DMS153 (cell line): ENCODE measurements at regions not wholly inside any gene's neighbourhood (a gene's known extent, or its start where the extent isn't known, plus 50 kb on each side); places are given as distances from the start of the nearest gene placed in this dataset.
"Not testable (repeated sequence)": the region's sequence is repeated elsewhere in the genome, so short reads cannot be mapped to it uniquely, and the experiment has no call there.

Experiments used
- DNase-seq: peaks from one replicate; lab custom pipeline; 2025; lab: John Stamatoyannopoulos, UW

DNA sequence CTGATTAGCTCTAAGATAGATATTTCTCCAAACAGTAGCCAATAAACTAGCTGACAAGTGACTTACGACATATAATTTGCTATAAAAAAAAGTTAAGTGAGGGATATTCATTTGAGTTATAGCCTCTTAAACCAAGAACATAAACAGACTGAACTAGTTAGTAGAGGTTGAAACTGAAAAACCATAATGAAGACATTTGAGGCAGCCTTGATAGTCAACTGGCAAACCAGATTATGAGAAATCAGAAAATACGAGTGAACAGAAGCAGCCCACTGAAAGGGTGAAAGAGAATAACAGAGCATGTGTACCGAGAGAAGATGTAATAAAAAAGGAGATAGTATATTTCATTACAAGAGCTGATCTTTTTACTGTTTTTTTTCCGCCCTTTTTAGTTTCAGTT is 698.1 kb upstream of the SETBP1 start:
- no peak for DNase-seq

DNA sequence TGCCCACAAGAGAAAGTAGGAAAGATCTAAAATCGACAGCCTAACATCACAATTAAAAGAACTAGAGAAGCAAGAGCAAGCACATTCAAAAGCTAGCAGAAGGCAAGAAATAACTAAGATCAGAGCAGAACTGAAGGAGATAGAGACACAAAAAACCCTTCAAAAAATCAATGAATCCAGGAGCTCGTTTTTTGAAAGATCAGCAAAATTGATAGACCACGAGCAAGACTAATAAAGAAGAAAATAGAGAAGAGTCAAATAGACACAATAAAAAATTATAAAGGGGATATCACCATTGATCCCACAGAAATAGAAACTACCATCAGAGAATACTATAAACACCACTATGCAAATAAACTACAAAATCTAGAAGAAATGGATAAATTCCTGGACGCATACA is 693.6 kb upstream of the SETBP1 start:
- DNase-seq = not testable (repeated sequence)

DNA sequence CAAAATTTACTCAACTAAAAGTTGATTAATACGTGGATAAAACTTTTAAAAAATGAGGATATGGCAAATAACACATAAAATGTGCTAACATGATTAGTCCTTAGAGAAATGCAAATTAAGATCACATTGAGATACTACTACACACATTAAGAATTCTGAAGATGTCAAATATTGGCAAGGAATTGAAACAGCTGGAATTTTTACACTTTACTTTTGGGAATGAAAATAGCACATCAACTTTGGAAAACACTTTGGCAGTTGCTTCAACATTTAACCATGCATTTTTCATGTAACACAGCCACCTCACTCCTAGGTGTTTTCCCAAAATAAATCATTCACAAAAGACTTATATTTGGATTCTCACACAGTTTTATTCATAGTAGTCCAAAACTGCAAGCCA is 687.9 kb upstream of the SETBP1 start:
- no peak for DNase-seq

DNA sequence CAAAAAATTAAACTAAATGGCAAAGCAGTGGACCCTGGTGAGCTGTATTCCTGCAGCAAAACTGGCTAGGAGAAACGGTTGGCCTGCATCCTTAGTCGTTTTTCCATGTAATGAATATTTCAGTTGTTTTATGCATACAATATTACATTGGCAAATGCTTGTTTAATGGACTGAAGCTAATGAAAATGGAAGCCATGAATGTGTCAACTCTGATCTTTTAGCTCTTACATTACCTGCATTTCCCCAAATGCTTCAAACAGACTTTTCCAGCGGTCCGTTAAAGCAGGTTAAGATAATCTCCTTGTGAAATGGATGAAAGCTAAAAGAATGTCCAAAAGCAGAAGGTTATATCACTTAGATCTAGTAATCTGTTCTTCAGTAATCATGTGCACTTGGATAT is 686.3 kb upstream of the SETBP1 start:
- DNase-seq = no peak

DNA sequence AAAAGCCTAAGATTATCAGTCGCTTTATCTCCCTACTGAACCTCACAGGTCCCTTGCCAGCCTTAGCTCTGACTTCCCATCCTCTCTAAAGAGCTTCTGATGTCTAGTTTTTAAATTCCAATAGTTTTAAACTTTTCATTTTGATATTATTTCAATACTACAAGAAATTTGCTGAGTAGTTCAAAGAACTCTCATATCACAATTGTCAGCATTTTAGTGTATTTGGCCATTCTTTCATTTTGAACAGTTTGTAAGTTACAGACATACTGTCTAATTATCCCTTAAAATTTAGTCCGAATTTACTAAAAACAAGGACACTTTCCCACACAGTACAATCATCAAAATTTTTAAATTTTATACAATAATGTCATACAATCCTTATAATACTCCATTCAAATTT is 666.8 kb upstream of the SETBP1 start:
- DNase-seq = no peak

DNA sequence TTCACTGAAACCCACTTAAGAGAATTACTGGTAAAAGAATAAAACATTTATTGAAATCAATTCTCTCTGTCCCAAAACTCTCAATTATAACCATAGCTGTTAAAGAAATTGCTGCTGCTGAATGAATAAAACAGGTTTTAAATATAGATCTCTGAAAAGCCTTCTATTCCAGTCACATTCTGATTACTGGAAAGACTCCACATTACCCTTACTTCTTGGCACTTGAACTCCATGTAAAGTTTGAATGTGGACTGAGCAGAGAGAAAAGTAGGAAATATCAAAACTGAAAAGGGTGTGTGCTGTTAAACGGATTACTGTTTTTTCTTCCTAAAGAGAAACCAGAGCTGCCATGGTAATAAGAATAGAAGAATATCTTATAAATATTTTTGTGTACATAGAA is 655.3 kb upstream of the SETBP1 start:
- no peak for DNase-seq

DNA sequence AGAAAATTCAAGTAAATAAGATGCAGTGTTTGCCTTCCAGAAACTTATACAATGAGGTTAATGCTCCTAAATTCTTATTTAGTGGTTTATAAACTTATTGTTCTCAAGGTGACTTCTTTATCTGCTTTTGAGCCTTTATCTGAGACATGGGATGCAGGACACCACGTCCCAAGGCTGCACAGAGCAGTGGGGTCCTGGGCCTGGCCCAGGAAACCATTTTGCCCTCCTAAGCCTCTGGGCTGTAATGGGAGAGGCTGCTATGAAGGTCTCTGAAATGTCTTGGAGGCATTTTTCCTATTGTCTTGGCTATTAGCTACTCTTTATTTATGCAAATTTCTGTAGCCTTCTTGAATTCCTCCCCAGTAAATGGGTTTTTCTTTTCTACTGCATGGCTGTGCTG is 652.6 kb upstream of the SETBP1 start:
- no peak for DNase-seq

DNA sequence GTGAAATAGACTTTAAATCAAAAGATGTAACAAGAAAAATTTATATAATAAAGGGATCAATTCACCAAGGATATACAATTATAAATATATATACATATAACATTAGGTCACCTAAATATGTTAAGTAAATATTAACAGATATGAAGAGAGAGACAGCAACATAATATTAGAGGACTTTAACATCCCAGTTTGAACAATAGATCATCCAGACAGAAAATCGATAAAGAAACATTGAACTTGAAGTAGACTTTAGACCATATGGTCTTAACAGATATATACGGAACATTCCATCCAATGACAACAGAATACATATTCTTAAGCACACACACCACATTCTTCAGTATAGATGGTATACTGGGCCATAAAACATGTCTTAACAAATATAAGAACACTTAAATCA is 649.6 kb upstream of the SETBP1 start:
- DNase-seq = no peak

DNA sequence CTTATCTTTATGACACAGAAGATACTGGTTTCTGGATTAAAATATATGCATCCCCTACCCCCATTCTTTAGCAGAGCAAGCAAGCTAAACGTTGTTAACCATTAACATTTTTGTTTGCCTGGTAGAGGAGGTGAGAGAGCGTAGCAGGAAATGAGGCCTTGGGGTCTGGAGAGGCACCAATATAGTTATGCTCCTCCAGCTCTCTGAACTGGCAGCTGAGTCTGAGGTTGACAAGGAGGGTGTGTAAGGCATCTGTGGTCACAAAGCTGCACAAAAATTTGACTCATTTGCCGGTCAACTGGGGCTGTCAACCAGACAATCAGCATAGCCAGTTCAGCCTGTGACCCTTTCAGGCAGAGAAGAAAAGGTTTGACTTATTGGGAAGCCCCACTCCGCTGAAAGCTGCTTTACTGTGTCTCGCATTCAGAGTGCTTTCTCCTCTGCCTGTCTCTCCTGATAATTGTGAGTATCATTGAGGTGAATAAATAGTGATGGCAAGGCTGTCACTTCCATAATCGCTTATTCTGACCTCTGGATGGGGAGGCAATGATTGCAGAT is 647.5 kb upstream of the SETBP1 start:
- no peak for DNase-seq

DNA sequence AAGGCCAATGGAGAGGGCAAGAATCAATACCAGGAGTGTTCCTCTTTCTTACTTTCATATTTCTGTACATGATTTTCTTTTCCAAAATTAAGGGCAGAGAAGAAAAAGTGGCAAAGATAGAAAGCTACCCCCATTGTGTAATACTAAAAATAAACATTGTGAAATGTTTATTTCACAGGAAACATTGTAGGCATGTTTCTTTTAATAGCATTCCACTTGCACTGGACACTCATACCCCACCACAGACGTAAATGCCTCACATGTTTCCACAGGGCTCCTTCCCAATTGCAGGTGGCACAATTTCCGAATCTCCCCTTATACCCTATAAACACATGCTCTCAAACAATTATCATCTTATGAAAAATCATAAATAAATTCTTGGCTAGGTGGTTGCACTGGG is 645.1 kb upstream of the SETBP1 start:
- no peak for DNase-seq

DNA sequence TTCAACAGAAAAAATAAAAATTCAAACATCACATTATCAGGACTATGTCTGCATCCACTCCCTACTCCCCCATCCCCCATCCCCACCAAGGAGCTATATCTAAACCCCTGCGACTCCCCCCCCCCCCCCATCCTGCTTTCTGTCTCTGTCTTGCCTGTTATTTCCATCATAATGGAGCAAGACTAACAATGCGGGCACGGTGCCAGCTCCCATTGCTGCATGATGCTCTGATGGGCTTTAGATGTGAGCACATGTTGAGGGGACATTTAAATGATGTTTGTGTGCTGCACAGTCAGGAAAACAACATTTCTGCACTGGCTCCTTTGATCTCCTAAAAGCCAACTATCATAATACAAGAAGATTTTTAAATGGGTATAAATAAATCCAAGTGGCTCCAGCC is 644.2 kb upstream of the SETBP1 start:
- DNase-seq = no peak

DNA sequence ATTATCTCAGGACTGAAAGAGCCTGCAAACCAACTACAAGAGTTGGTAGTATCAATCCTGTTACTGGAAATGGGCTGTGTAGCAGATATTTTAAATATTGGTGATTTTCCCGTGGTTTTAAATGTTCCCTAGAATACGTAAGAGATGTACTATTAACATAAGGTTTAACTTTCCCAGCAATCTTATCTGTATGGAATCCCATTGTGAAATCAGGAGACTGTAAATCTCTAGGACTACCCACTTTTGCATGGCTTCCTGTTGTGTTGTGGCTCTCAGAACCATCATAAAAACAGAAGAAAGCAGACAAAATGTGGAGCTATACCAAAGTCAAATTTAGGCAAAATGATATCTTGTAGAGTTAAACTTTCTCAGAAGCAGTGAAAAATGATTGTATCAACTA is 641.5 kb upstream of the SETBP1 start:
- no peak for DNase-seq

DNA sequence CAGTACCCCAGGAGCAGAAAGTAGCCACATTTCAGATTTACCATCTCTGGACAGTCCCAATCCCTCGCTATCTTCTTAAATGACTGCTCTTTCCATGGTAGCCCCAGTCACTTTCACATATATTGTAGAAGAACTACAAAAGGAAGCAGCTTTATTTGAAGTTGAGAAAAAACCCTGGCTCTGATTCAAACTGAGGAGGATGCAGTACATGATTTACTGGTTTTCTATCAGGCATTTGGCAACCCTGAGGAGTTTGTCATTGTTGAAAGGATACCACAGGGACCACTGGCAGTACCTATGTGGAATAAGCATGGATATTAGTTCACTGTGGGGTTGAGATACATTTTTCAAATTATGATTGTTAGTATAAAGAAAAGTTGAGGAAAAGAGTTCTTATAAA is 640.9 kb upstream of the SETBP1 start:
- no peak for DNase-seq

DNA sequence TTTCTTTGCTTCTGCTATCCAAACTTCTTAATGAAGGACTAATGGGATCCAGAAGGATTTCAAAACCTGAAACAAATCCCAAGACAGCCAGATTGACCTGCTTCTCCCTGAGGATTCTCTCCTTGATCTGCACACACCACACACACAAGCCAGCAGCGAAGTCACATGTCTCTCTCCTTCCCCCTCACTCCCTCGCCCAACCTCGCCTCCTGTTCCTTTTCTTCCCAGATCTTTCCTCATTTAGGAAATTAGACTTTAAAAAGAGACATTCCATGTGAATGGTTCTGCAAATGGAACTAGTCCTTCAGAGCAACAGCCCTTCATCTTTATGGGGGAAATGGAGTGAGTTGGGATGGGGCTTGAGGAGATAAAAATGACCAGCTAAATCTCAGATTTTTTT is 639.1 kb upstream of the SETBP1 start:
- no peak for DNase-seq

DNA sequence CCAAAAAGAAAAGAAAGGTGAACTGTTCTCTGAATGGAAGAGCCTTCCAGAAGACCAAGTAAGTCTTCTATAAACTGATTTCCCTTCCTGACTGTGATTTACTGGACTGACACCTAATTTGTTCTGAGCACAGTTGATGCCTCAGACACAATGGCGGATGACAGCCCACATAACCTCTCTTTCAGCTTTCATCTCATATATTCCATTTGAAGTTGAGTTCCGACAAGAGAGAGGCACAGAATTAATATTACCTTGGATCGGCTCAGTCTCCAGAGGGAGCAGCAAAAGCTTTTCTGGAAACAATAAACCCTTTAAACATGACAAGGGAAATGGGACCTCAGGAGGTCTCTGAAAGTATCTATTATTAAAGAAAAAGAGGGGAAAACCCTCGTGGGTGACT is 638.7 kb upstream of the SETBP1 start:
- no peak for DNase-seq

DNA sequence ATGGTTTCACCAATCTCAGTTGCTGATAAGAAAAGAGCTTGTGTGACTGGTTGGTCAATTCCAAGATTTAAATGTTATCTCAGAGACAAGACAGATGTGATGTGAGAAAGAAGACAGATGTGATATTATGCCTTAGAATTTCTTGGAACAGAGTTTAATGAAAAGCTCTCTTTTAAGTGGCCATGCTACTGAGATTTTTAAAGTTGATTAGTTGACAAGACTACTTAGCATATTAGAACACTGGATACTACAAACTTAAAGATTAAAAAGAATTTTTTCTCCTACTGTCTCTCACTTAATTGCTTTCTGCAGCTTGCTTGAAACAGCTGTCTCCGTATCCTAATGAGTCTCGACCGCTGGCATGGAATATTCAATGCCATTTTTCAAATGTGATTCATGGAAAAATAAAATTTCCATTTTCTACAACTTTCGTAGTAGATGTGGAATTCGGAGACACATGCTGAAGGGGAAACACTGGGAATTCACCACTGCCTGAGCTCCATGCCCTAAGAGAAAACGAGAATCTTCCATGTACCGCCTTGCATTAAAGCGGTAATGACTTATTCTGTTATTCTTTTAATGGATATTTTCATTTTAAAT is 634.2 kb upstream of the SETBP1 start:
- no peak for DNase-seq

DNA sequence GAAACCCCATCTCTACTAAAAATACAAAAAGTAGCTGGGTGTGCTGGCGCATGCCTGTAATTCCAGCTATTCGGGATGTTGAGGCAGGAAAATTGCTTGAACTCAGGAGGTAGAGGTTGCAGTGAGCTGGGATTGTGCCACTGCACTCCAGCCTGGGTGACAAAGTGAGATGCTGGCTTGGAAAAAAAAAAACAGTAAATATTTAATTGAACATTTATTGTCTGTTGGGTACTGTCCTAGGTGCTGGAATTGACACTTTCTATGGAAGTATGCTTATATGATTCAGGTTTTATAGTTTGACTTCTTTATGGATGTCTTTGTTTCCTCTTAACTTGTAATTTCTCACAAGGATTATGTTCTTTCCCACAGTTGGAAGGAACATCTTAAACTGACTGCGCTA is 633.1 kb upstream of the SETBP1 start:
- no peak for DNase-seq

DNA sequence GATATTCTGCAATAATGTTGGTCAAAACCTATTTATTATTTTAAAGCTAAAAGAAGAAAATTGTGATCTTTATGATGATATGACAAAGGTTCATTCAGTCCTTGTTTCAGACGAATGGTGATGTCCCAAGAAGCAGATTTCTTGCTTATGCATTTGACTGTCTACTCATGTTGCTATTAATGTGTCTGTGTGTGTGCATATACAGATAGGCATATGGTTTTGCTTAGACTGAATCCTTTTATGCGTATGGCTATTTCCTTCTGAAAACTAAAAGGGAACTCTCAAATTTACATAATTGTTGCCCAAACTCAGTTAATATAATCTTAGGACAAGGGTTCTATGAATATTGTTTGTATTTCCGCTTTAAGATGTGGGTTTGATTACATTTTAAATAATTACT is 632.3 kb upstream of the SETBP1 start:
- DNase-seq = no peak

DNA sequence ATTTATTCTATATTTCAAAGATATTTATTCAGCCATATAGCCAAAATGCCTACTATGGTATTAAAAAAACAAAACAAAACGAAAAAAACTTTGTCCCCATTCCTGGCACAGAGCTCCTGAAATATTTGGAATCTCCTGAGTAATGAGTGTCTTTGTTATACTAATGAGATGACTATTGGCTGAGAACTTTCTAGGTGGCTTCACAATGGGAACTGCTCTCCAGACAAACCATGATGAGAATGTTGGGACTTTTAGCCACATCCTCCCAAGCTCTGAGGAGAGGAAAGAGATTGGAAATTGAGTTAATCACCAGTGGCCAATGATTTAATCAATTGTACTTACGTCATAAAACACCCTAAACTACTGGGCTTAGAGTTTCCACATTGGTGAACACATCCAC is 631.8 kb upstream of the SETBP1 start:
- no peak for DNase-seq

DNA sequence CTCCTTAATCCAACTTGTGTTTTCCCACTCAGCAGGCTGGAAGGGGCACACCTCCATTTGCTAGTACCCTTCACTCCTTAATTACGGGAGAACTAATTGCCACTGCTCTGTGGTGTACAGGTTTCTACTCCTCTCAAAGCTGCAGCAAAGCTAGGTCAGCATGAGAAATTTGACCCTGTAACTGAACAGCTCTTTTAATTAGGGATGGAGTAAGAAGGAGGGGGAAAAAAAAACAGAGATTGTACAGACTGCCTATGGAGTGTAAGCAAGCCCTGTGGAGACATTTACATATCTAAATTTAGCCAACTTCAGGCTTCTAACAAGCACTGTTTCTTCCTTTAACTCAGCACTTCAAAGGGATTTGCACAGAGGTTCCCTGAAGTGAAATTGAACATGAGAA is 629.7 kb upstream of the SETBP1 start:
- DNase-seq = no peak

DNA sequence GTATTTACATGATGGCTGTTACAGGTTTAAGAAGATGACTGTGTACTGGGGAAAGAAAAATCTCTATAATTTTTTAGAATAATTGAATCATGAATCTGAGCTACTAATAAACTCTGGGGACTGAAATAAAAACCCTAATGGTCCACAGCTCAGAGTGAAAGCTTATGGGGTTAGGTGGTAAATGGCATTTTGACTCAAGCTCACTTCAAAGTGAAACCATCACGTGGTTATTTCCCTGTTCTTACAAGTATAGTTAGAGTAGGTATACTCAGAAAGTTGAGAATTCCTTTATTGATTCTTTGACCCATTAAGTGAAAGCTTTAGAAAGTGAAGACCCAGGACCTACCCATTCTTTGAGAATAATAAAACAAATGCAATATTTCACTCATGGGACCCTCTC is 626.2 kb upstream of the SETBP1 start:
- DNase-seq = no peak

DNA sequence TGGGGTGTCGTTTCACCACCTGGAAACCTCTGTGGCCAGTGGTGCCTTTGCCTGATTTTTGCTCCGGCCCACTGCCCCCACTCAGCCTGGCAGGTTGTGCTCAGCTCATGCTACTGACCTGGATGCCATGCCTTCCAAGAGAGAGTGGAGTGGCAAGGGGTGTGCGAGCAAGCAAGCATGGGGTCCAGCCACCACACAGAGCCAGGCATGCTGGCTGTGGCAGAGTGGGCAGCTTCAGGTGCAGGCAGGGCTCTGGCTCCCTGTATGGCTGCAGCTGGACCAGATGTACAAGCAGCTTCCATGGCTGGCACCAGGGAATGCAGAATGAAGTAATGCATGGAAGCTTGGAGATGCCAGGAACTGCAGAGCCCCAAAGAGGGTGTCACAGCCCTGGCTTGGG is 620.5 kb upstream of the SETBP1 start:
- DNase-seq = no peak

DNA sequence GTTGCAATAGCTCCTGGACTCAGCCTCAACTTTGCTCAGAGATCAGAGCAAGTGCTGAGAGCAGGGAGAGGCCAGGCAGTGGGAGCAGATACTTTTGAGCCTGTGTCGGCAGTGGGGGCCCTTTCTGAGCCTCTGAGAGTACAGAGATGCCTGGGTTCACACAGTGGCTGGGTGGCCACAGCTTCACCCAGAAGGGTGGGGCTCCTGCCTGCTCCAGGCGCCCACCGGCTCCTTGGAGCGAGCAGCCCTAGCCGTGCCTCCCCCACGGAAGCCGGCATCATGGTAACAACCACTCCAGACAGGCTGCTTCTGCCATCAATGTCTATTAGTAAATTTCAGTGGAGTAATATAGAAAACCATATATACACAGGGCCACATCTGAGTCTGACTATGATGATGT is 619.2 kb upstream of the SETBP1 start:
- DNase-seq = no peak

DNA sequence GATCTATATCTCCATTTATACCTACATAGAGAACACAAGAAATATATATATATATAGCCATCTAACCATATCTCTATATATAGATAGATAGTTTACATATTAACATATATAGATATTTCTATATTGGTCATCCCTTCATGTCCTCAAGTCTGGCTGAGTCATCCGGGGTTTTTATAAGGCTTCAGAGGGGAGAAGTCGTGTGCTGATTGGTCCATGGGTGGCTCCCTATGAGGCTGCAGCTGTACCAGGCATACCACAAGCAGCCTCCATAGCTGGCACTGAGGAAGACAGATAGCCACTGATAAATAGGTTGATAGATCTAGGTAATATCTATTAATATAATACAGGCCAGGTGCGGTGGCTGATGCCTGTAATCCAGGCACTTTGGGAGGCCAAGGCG is 618.3 kb upstream of the SETBP1 start:
- no peak for DNase-seq

DNA sequence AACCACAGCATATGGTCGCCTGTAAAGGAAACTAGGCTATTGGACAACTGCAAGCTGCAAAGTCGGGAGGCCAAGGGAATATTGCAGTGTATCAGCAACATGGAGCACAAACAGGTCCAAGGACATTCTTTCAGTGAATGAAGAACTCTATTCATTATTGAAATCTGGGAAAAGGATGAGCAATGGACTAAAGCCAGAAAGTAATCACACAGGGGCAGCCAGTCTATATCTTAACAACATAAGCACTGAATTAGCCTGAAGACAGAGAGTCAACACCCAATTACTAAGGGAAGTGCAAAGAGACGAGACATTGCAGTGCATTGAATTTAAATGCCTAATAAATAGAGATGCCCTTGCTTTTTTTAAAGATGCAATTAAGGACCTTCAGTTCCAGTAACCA is 615.5 kb upstream of the SETBP1 start:
- DNase-seq = no peak
